HEK293 (cell line): ENCODE measurements at regions not wholly inside any gene's neighbourhood (a gene's known extent, or its start where the extent isn't known, plus 50 kb on each side); places are given as distances from the start of the nearest gene placed in this dataset.

Source experiments
- CTCF ChIA-PET: fragments of 350-600 bp; formaldehyde crosslinking; extraction: SDS; loops from one replicate; lab custom pipeline; 2021; ENCODE audit warnings: antibody characterized with exemption; lab: Yijun Ruan, JAX
- POLR2A ChIA-PET: fragments of 300-600 bp; formaldehyde crosslinking; extraction: SDS; loops from one replicate; lab custom pipeline; 2020; ENCODE audit warnings: antibody characterized with exemption, inconsistent platforms; lab: Yijun Ruan, JAX
- H3K27ac ChIP-seq: fragments of 200-500 bp; sonication (Bioruptor generic); 2 replicates; pipeline ENCODE4 v1.5.1; 2014; ENCODE audit warnings: low read depth, low read length, control low read depth, inconsistent platforms; ENCODE audit errors: extremely low read depth
- H3K36me3 ChIP-seq, 2 experiments: fragments of 200-500 bp in 1 of 2; sonication (Bioruptor generic) in 1 of 2; 1 replicate in 1 of 2; 2 replicates in 1 of 2; pipeline ENCODE4 v1.5.1; 2014 to 2017; ENCODE audit warnings: inconsistent platforms in 2 of 2, low read length in 2 of 2; ENCODE audit not compliant: control insufficient read depth in 2 of 2, insufficient read depth in 1 of 2
- H3K4me1 ChIP-seq: fragments of 200-500 bp; sonication (Bioruptor generic); 2 replicates; pipeline ENCODE4 v1.5.1; 2014; ENCODE audit warnings: mild to moderate bottlenecking, low read length, inconsistent platforms; ENCODE audit not compliant: control insufficient read depth, insufficient read depth
- H3K4me3 ChIP-seq: 2 replicates; pipeline ENCODE4 v1.5.1; 2011; ENCODE audit warnings: low read depth, mild to moderate bottlenecking, control low read depth, low read length, moderate library complexity
- H3K9me3 ChIP-seq: fragments of 200-500 bp; sonication (Bioruptor generic); 2 replicates; pipeline ENCODE4 v1.5.1; 2014; ENCODE audit warnings: low read depth, low read length, inconsistent platforms; ENCODE audit not compliant: control insufficient read depth, insufficient read depth
- FEZF1 ChIP-seq: fragments of 450-650 bp; formaldehyde crosslinking; IDR thresholded peaks from 2 replicates; pipeline ENCODE4 v1.5.1; 2016; ENCODE audit warnings: missing biosample characterization, missing genetic modification characterization
- GLIS1 ChIP-seq: fragments of 450-650 bp; formaldehyde crosslinking; IDR thresholded peaks from 2 replicates; pipeline ENCODE4 v1.5.1; 2016; ENCODE audit warnings: missing biosample characterization, missing genetic modification characterization
- PRDM1 ChIP-seq: fragments of 450-650 bp; formaldehyde crosslinking; IDR thresholded peaks from 2 replicates; pipeline ENCODE4; 2016; ENCODE audit warnings: missing biosample characterization, missing genetic modification characterization
- SCRT2 ChIP-seq: fragments of 450-650 bp; formaldehyde crosslinking; IDR thresholded peaks from 2 replicates; pipeline ENCODE4 v1.5.1; 2016; ENCODE audit warnings: missing biosample characterization, missing genetic modification characterization
- ZBTB11 ChIP-seq: fragments of 450-650 bp; formaldehyde crosslinking; conservative IDR thresholded peaks from 2 replicates; pipeline ENCODE4 v1.5.1; 2016; ENCODE audit warnings: low read depth, missing biosample characterization, missing genetic modification characterization
- ZFP37 ChIP-seq: fragments of 450-650 bp; formaldehyde crosslinking; IDR thresholded peaks from 2 replicates; pipeline ENCODE4 v1.5.1; 2016; ENCODE audit warnings: missing biosample characterization, missing genetic modification characterization
- ZFP41 ChIP-seq: fragments of 450-650 bp; formaldehyde crosslinking; IDR thresholded peaks from 2 replicates; pipeline ENCODE4 v1.5.1; 2016; ENCODE audit warnings: missing biosample characterization, missing genetic modification characterization, borderline replicate concordance
- ZFP69B ChIP-seq: fragments of 450-650 bp; formaldehyde crosslinking; IDR thresholded peaks from 2 replicates; pipeline ENCODE4 v1.5.1; 2016; ENCODE audit warnings: missing biosample characterization, missing genetic modification characterization
- ZNF112 ChIP-seq: fragments of 450-650 bp; formaldehyde crosslinking; IDR thresholded peaks from 2 replicates; pipeline ENCODE4 v1.5.0; 2017; ENCODE audit warnings: missing biosample characterization, missing genetic modification characterization
- ZNF202 ChIP-seq: fragments of 450-650 bp; formaldehyde crosslinking; IDR thresholded peaks from 2 replicates; pipeline ENCODE4 v1.5.1; 2016; ENCODE audit warnings: missing biosample characterization, missing genetic modification characterization, borderline replicate concordance
- ZNF211 ChIP-seq: fragments of 450-650 bp; formaldehyde crosslinking; IDR thresholded peaks from 2 replicates; pipeline ENCODE4 v1.5.1; 2016; ENCODE audit warnings: low read depth, missing biosample characterization, missing genetic modification characterization
- ZNF239 ChIP-seq: fragments of 450-650 bp; formaldehyde crosslinking; IDR thresholded peaks from 2 replicates; pipeline ENCODE4 v1.5.1; 2016; ENCODE audit warnings: missing biosample characterization, missing genetic modification characterization
- ZNF341 ChIP-seq: fragments of 450-650 bp; formaldehyde crosslinking; IDR thresholded peaks from 2 replicates; pipeline ENCODE4; 2016; ENCODE audit warnings: low read depth, missing biosample characterization, missing genetic modification characterization
- ZNF350 ChIP-seq: fragments of 450-650 bp; formaldehyde crosslinking; IDR thresholded peaks from 2 replicates; pipeline ENCODE4 v1.5.0; 2017; ENCODE audit warnings: missing biosample characterization, mild to moderate bottlenecking, missing genetic modification characterization
- ZNF354C ChIP-seq: fragments of 450-650 bp; formaldehyde crosslinking; IDR thresholded peaks from 2 replicates; pipeline ENCODE4 v1.5.1; 2016; ENCODE audit warnings: missing biosample characterization, missing genetic modification characterization, low read depth, borderline replicate concordance
- ZNF366 ChIP-seq: fragments of 450-650 bp; formaldehyde crosslinking; conservative IDR thresholded peaks from 2 replicates; pipeline ENCODE4 v1.5.1; 2016; ENCODE audit warnings: missing biosample characterization, missing genetic modification characterization
- ZNF423 ChIP-seq: fragments of 450-650 bp; formaldehyde crosslinking; IDR thresholded peaks from 2 replicates; pipeline ENCODE4 v1.5.1; 2016; ENCODE audit warnings: missing biosample characterization, missing genetic modification characterization
- ZNF473 ChIP-seq: fragments of 450-650 bp; formaldehyde crosslinking; IDR thresholded peaks from 2 replicates; pipeline ENCODE4 v1.5.1; 2017; ENCODE audit warnings: missing biosample characterization, missing genetic modification characterization
- ZNF548 ChIP-seq: fragments of 450-650 bp; formaldehyde crosslinking; IDR thresholded peaks from 2 replicates; pipeline ENCODE4 v1.5.1; 2016; ENCODE audit warnings: missing biosample characterization, missing genetic modification characterization
- ZNF670 ChIP-seq: fragments of 450-650 bp; formaldehyde crosslinking; IDR thresholded peaks from 2 replicates; pipeline ENCODE4 v1.5.1; 2016; ENCODE audit warnings: missing biosample characterization, missing genetic modification characterization, low read depth
- ZNF768 ChIP-seq: fragments of 450-650 bp; formaldehyde crosslinking; IDR thresholded peaks from 2 replicates; pipeline ENCODE4 v1.5.1; 2018; ENCODE audit warnings: missing biosample characterization, mild to moderate bottlenecking, missing genetic modification characterization
- ZNF791 ChIP-seq: fragments of 450-650 bp; formaldehyde crosslinking; IDR thresholded peaks from 2 replicates; pipeline ENCODE4 v1.5.1; 2016; ENCODE audit warnings: missing biosample characterization, missing genetic modification characterization
- ZNF792 ChIP-seq: fragments of 450-650 bp; formaldehyde crosslinking; IDR thresholded peaks from 2 replicates; pipeline ENCODE4 v1.5.1; 2016; ENCODE audit warnings: missing biosample characterization, missing genetic modification characterization
- ZSCAN30 ChIP-seq: fragments of 450-650 bp; IDR thresholded peaks from 2 replicates; pipeline ENCODE4 v1.5.1; 2018; ENCODE audit warnings: missing biosample characterization, mild to moderate bottlenecking, missing genetic modification characterization, moderate library complexity
- ZXDB ChIP-seq: fragments of 450-650 bp; formaldehyde crosslinking; IDR thresholded peaks from 2 replicates; pipeline ENCODE4 v1.5.1; 2016; ENCODE audit warnings: missing biosample characterization, missing genetic modification characterization

GRCh38 chr10:10782603-10783002, 235.1 kb upstream of the CELF2 start (continued):
- TF ChIP-seq ZSCAN30 (no peak), ZNF423 (tag by site-specific recombination) (no peak), ZBTB11 (tag by site-specific recombination) (no peak), ZNF341 (no peak), ZNF548 (tag by site-specific recombination) (no peak), ZFP37 (tag by site-specific recombination) (no peak), ZNF768 (tag by site-specific recombination) (no peak), ZNF792 (tag by site-specific recombination) (no peak), ZNF791 (no peak), ZNF366 (tag by site-specific recombination) (0 out of 2 replicates have a peak, but pooled peaks have one; percentile 9), ZNF112 (tag by site-specific recombination) (no peak), ZNF670 (tag by site-specific recombination) (no peak), ZFP69B (no peak), ZFP41 (no peak), ZNF239 (tag by site-specific recombination) (no peak), SCRT2 (tag by site-specific recombination) (no peak), ZNF350 (tag by site-specific recombination) (no peak), ZNF473 (tag by site-specific recombination) (no peak), GLIS1 (tag by site-specific recombination) (peak; percentile 29; the same call in 1 of the 2 replicates), FEZF1 (tag by site-specific recombination) (peak; percentile 79), ZNF354C (no peak)
- TF ChIP-seq, all 188 proteins: peak for 5

- Histone ChIP-seq H3K4me3 (no peak overlapping the region), H3K36me3 (no peaks in the 10 kb centered on the region), H3K9me3 (no peaks in the 10 kb centered on the region), H3K27ac (no peak overlapping the region), H3K4me1 (no peaks in the 10 kb centered on the region)
- ChIA-PET CTCF (interaction anchor here (0.7 kb wide), 1 partner anchor 296 kb away, joined by 3 read pairs; no protein-coding TSS in a partner anchor), POLR2A (no interaction called here)
- TF ChIP-seq ZXDB = no peak
- no peak for TF ChIP-seq ZNF211
- TF ChIP-seq ZNF202 (tag by site-specific recombination) = no peak
- no peak for TF ChIP-seq ZSCAN30
- 0 out of 2 replicates have a peak, but pooled peaks have one; percentile 14 for TF ChIP-seq PRDM1
- TF ChIP-seq, all 188 proteins: peak for 1
Observed at GRCh38 chr10:10785627-10786026, 232.0 kb upstream of the CELF2 start.
